Ishikawa (cell line): ENCODE measurements at regions not wholly inside any gene's neighbourhood (a gene's known extent, or its start where the extent isn't known, plus 50 kb on each side); places are given as distances from the start of the nearest gene placed in this dataset.

Experiments
- FOXM1 ChIP-seq: IDR thresholded peaks from 2 replicates; pipeline ENCODE4 v1.6.1; 2012; ENCODE audit warnings: low read depth, borderline replicate concordance
- REST ChIP-seq: IDR thresholded peaks from 2 replicates; pipeline ENCODE4 v1.6.1; 2012; ENCODE audit warnings: low read depth, mild to moderate bottlenecking
- TF ChIP-seq, protein P1 (sequence below): IDR thresholded peaks from 2 replicates; pipeline ENCODE4 v1.6.1; 2012

DNA sequence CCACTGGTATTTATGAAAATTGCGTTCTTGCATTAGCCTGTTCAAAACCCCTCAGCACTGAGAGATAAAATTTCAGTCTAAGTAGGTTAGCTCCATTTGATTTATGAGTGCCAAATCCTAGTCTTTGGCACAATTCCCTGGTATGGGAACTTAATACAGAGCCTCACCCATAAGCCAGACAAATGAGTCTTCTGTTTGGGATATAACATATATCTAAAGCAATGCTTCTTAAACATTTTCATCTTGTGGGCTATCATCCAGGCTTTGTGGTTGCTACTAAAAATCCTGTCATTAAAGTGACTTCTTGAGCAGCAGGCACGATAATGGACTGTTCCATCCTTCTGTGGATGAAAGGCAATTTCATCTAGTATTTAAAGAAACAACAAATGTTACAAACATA is 419.5 kb upstream of the ACTBL2 start:
- TF ChIP-seq REST = no peak
- TF ChIP-seq, protein P1, sequence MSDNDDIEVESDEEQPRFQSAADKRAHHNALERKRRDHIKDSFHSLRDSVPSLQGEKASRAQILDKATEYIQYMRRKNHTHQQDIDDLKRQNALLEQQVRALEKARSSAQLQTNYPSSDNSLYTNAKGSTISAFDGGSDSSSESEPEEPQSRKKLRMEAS = no peak
- TF ChIP-seq FOXM1 = peak; percentile 67; the same call in 1 of the 2 replicates
